Chondrocyte (in vitro differentiated cells): ENCODE measurements at regions not wholly inside any gene's neighbourhood (a gene's known extent, or its start where the extent isn't known, plus 50 kb on each side); places are given as distances from the start of the nearest gene placed in this dataset.

Experiments
- DNase-seq: peaks from one replicate; pipeline ENCODE4 v3.0.0; 2021; ENCODE audit warnings: mixed read lengths, low spot score
- H3K27ac Mint-ChIP-seq: one replicate; pipeline ENCODE4 v1.8.0; 2021; ENCODE audit warnings: mild to moderate bottlenecking, moderate library complexity, mixed read lengths; ENCODE audit not compliant: unreplicated experiment
- H3K27me3 Mint-ChIP-seq: 2 replicates; pipeline ENCODE4 v1.8.0; 2021; ENCODE audit warnings: low read depth, mixed read lengths
- H3K36me3 Mint-ChIP-seq: 2 replicates; pipeline ENCODE4 v1.8.0; 2021; ENCODE audit warnings: low read depth, mixed read lengths
- H3K4me1 Mint-ChIP-seq: 2 replicates; pipeline ENCODE4 v1.8.0; 2021; ENCODE audit warnings: low read depth, mild to moderate bottlenecking, mixed read lengths
- H3K4me3 Mint-ChIP-seq: one replicate; pipeline ENCODE4 v1.8.0; 2021; ENCODE audit warnings: mild to moderate bottlenecking, moderate library complexity, mixed read lengths; ENCODE audit not compliant: unreplicated experiment
- H3K9me3 Mint-ChIP-seq: 2 replicates; pipeline ENCODE4 v1.8.0; 2021; ENCODE audit warnings: low read depth, mixed read lengths
- TF ChIP-seq, protein P1 (sequence below): fragments of 200-600 bp; sonication (generic); IDR thresholded peaks from 2 replicates; pipeline ENCODE4 v1.5.0; 2021; ENCODE audit warnings: antibody characterized with exemption, mild to moderate bottlenecking, moderate library complexity

DNA sequence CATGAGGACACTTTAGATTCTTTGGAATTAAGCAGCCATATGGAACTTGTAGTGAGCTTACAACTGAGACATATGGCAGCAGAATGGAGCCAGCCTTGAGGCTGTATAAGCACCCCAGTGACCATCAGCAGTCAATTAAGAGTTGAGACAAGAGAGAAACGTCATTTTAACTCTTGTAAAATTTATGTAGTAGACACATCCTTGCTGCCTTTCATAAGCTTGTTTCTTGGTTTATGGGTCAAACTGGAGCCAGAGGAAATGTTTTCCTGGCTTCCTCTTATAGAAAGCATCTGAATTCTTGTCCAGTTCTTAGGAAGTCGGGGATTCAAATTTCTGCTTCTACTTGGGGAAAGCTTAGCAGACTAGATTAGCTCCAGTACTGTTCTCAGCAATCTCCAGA, 745.1 kb upstream of the MARCKS start:
- Mint-ChIP-seq H3K4me1 (peaks cover 18% of the 10 kb centered on the region), H3K36me3 (peaks cover 13% of the 10 kb centered on the region), H3K27ac (no peak overlapping the region), H3K9me3 (peaks cover 46% of the 10 kb centered on the region), H3K27me3 (no peaks in the 10 kb centered on the region), H3K4me3 (no peak overlapping the region)
- DNase-seq: no peak
- TF ChIP-seq, protein P1, sequence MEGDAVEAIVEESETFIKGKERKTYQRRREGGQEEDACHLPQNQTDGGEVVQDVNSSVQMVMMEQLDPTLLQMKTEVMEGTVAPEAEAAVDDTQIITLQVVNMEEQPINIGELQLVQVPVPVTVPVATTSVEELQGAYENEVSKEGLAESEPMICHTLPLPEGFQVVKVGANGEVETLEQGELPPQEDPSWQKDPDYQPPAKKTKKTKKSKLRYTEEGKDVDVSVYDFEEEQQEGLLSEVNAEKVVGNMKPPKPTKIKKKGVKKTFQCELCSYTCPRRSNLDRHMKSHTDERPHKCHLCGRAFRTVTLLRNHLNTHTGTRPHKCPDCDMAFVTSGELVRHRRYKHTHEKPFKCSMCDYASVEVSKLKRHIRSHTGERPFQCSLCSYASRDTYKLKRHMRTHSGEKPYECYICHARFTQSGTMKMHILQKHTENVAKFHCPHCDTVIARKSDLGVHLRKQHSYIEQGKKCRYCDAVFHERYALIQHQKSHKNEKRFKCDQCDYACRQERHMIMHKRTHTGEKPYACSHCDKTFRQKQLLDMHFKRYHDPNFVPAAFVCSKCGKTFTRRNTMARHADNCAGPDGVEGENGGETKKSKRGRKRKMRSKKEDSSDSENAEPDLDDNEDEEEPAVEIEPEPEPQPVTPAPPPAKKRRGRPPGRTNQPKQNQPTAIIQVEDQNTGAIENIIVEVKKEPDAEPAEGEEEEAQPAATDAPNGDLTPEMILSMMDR: no peak

DNA sequence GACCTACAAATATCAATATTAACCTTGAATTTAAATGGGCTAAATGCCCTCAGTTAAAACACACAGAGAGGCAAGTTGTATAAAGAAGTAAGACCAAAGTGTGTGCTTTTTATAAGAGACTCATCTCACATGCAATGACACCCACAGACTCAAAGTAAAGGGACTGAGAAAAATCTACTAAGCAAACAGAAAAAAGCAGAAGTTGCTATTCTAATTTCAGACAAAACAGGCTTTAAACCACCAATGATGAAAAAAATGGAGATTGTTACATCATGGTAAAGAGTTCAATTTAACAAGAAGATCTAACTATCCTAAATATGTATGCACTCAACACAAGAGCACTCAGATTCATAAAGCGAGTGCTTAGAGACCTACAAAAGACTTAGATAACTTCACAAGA, 741.9 kb upstream of the MARCKS start:
- DNase-seq: no peak
- no peak overlapping the region for H3K4me3 Mint-ChIP-seq
- peaks cover 32% of the 10 kb centered on the region for H3K4me1 Mint-ChIP-seq
- peaks cover 24% of the 10 kb centered on the region for H3K36me3 Mint-ChIP-seq
- TF ChIP-seq, protein P1: no peak
- H3K27ac Mint-ChIP-seq: no peak overlapping the region
- peaks cover 53% of the 10 kb centered on the region for H3K9me3 Mint-ChIP-seq
- no peaks in the 10 kb centered on the region for H3K27me3 Mint-ChIP-seq

DNA sequence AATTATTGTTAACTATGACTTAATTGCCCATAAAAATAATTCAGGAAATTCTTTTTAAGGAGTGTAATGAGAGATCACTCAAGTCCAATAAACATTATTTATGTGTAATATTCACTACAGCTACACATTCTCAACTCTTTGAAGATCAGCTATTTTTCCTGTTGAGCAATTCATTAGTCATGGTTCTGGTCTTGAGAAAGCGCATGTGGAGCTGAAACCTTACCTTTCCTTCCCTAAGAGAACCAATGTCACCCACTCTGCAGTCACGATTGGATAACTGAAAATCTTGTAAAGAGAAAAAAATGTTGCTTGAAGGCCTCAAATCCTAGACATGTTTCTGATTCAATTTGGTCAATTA, 736.9 kb upstream of the MARCKS start:
- H3K36me3 Mint-ChIP-seq: peaks cover 23% of the 10 kb centered on the region
- DNase-seq: no peak
- TF ChIP-seq, protein P1: no peak
- peaks cover 53% of the 10 kb centered on the region for H3K4me1 Mint-ChIP-seq
- no peaks in the 10 kb centered on the region for H3K27me3 Mint-ChIP-seq
- H3K27ac Mint-ChIP-seq: peak overlapping the region; percentile 84
- H3K4me3 Mint-ChIP-seq: no peak overlapping the region
- peaks cover 33% of the 10 kb centered on the region for H3K9me3 Mint-ChIP-seq

DNA sequence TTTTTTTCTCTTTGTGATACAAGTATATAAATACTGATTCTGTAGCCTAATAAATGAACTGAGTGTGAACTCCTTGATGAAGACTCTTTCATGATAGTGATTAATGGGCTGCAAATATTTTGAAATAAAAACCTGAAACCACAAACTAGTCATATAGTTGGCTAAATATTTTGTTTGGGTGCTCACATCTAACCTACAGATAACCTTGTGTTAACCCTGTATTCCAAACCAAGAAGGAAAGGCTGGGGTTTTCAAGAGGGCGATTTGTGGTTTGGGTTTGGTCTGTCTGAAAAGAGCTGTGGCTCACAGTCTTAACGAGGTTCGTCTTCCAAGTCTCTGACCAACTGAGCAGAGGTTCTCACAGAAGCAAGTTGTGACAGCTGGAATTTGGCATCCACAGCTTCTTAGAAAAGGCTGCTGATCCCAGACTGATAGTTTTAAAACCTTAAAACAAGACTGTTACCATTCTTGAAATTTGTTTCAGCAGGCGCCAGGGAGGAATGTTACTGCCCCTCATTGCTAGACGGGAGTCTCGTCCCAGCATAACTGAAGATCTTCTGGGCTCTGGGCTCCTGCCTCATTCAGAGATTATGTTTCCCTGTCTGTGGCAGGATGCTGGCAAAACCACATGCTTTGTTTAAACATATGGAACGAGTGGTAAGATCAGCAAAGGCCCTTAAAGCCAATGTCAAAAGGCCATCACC, 736.4 kb upstream of the MARCKS start:
- peaks cover 54% of the 10 kb centered on the region for H3K4me1 Mint-ChIP-seq

DNA sequence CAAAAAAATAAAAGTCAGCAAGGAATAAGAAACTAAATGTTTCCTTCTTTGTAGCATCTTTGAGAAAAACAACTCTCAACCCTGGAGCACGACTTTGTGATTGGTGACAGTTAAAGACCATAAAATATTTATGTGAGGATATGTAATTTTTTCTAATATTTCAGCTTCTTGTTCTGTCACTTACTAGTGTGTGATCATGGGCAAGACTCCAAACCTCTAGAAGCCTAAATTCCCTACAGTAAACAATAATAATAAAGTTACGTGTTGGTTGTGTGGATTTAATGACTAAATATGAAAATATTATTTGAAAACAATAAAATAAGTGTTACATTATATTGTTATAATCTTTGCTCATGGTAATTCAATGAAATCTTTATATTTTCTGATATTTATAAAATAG, 735.6 kb upstream of the MARCKS start:
- Mint-ChIP-seq H3K36me3 (peaks cover 16% of the 10 kb centered on the region), H3K4me1 (peaks cover 62% of the 10 kb centered on the region)

More for the DNA sequence above, 736.4 kb upstream of the MARCKS start:
- peaks cover 21% of the 10 kb centered on the region for H3K36me3 Mint-ChIP-seq
- H3K4me3 Mint-ChIP-seq: peak overlapping the region; percentile 5
- no peaks in the 10 kb centered on the region for H3K27me3 Mint-ChIP-seq
- peak overlapping the region; percentile 84 for H3K27ac Mint-ChIP-seq
- TF ChIP-seq, protein P1: no peak
- DNase-seq: no peak
- peaks cover 28% of the 10 kb centered on the region for H3K9me3 Mint-ChIP-seq

More for the DNA sequence above, 735.6 kb upstream of the MARCKS start:
- DNase-seq: no peak
- Mint-ChIP-seq H3K9me3 (peaks cover 20% of the 10 kb centered on the region), H3K27ac (peak overlapping the region; percentile 67), H3K4me3 (no peak overlapping the region), H3K27me3 (no peaks in the 10 kb centered on the region)
- TF ChIP-seq, protein P1: no peak
